HCT116 (cell line): ENCODE measurements at regions not wholly inside any gene's neighbourhood (a gene's known extent, or its start where the extent isn't known, plus 50 kb on each side); places are given as distances from the start of the nearest gene placed in this dataset.

ENCODE experiments used
- ATAC-seq: fragments of 200-7000 bp; cut with Tn5 transposase; 2 replicates; pipeline ENCODE4 v1.9.1; 2020; ENCODE audit warnings: mild to moderate bottlenecking, moderate library complexity
- BruUV-seq: library from RNA; stranded (reverse); fragments of 400-500 nt; replicated peaks from 2 replicates; lab custom pipeline; 2021; lab: Mats Ljungman, UMichigan
- CTCF ChIA-PET: fragments of 300-600 bp; sonication (Branson Sonifier 250); formaldehyde crosslinking; loops from one replicate; lab custom pipeline; 2021; ENCODE audit warnings: antibody characterized with exemption; lab: Charles Lee
- POLR2A ChIA-PET: fragments of 300-600, 350-600 bp; sonication (Branson Sonifier 250); formaldehyde crosslinking; loops from one replicate; lab custom pipeline; 2021; ENCODE audit warnings: antibody characterized with exemption; lab: Charles Lee
- RAD21 ChIA-PET, 2 experiments: fragments of 300-600 bp; sonication (Branson Sonifier 250); formaldehyde crosslinking; loops; one replicate each; lab custom pipeline; 2023; ENCODE audit warnings: low total read pairs in 2 of 2; ENCODE audit not compliant: uncharacterized antibody in 2 of 2, unreplicated experiment in 2 of 2, low non-redundant PET in 1 of 2; lab: Charles Lee
- DNase-seq: peaks from one replicate; pipeline ENCODE4 v3.0.0-alpha.2; 2010; ENCODE audit warnings: low read depth, low spot score
- H2AFZ ChIP-seq: fragments of 200-600 bp; shearing (Covaris generic), sonication (generic); 2 replicates; pipeline ENCODE4 v1.6.1; 2017; ENCODE audit warnings: low read depth, mixed run types, mixed read lengths, antibody characterized with exemption, low read length; ENCODE audit not compliant: poor library complexity, severe bottlenecking
- H3K27ac ChIP-seq: 2 replicates; pipeline ENCODE4 v1.5.1; 2012; ENCODE audit warnings: low read depth, low read length
- H3K27me3 ChIP-seq: fragments of 200-600 bp; sonication (generic); 2 replicates; pipeline ENCODE4 v1.6.1; 2016; ENCODE audit warnings: mixed run types, low read length, mixed read lengths; ENCODE audit not compliant: insufficient read depth
- H3K36me3 ChIP-seq, 2 experiments: fragments of 200-500 bp in 1 of 2; fragments of 200-600 bp in 1 of 2; sonication (Bioruptor generic) in 1 of 2; sonication (generic) in 1 of 2; 2 replicates each; pipeline versions ENCODE4 v1.5.1 to v1.6.1; 2014 to 2016; ENCODE audit warnings: low read length in 2 of 2, inconsistent platforms in 1 of 2, mixed read lengths in 1 of 2, mixed run types in 1 of 2; ENCODE audit not compliant: insufficient read depth in 2 of 2, control insufficient read depth in 1 of 2
- H3K4me1 ChIP-seq, 2 experiments: fragments of 200-600 bp in 1 of 2; sonication (generic) in 1 of 2; 2 replicates each; pipeline versions ENCODE4 v1.5.1 to v1.6.1; 2012 to 2017; ENCODE audit warnings: low read length in 2 of 2, inconsistent platforms in 1 of 2, mild to moderate bottlenecking in 1 of 2, mixed read lengths in 1 of 2, mixed run types in 1 of 2, moderate library complexity in 1 of 2; ENCODE audit not compliant: insufficient read depth in 2 of 2, control insufficient read depth in 1 of 2
- H3K4me2 ChIP-seq: fragments of 200-600 bp; sonication (generic); 2 replicates; pipeline ENCODE4 v1.6.1; 2017; ENCODE audit warnings: mixed run types, low read length, mixed read lengths
- H3K4me3 ChIP-seq, 2 experiments: fragments of 200-600 bp in 1 of 2; sonication (generic) in 1 of 2; replicated peaks in 1 of 2; 2 replicates each; pipeline ENCODE4 v1.5.1; 2011 to 2016; ENCODE audit warnings: low read length in 2 of 2, control low read depth in 1 of 2, low read depth in 1 of 2, mild to moderate bottlenecking in 1 of 2, mixed read lengths in 1 of 2, mixed run types in 1 of 2
- H3K79me2 ChIP-seq: fragments of 200-600 bp; sonication (generic); 2 replicates; pipeline ENCODE4 v1.6.1; 2017; ENCODE audit warnings: mild to moderate bottlenecking, mixed run types, low read length, moderate library complexity, mixed read lengths; ENCODE audit not compliant: insufficient read depth
- H3K9ac ChIP-seq: fragments of 200-600 bp; sonication (generic); 2 replicates; pipeline ENCODE4 v1.6.1; 2016; ENCODE audit warnings: low read length, mixed read lengths
- H3K9me2 ChIP-seq: fragments of 200-600 bp; sonication (generic), shearing (Covaris generic); 2 replicates; pipeline ENCODE4 v1.6.1; 2017; ENCODE audit warnings: mixed run types, mild to moderate bottlenecking, moderate library complexity; ENCODE audit not compliant: insufficient read depth
- H3K9me3 ChIP-seq, 2 experiments: fragments of 200-500 bp in 1 of 2; fragments of 200-600 bp in 1 of 2; sonication (Bioruptor generic) in 1 of 2; sonication (generic) in 1 of 2; 2 replicates each; pipeline ENCODE4 v1.6.1; 2014 to 2017; ENCODE audit warnings: low read length in 2 of 2, mixed read lengths in 2 of 2, inconsistent platforms in 1 of 2, low read depth in 1 of 2, mild to moderate bottlenecking in 1 of 2, mixed run types in 1 of 2, moderate library complexity in 1 of 2; ENCODE audit not compliant: control insufficient read depth in 1 of 2, insufficient read depth in 1 of 2
- H4K20me1 ChIP-seq: fragments of 200-600 bp; sonication (generic), shearing (Covaris generic); 2 replicates; pipeline ENCODE4 v1.6.1; 2017; ENCODE audit warnings: mixed run types, mild to moderate bottlenecking, moderate library complexity; ENCODE audit not compliant: insufficient read depth
- ELF1 ChIP-seq: IDR thresholded peaks from 2 replicates; pipeline ENCODE4 v1.6.1; 2012; ENCODE audit warnings: low read depth, borderline replicate concordance
- EZH2phosphoT487 ChIP-seq: fragments of 200-600 bp; IDR thresholded peaks from 2 replicates; pipeline ENCODE4 v1.6.1; 2018; ENCODE audit warnings: antibody characterized with exemption, borderline replicate concordance
- FOSL1 ChIP-seq: IDR thresholded peaks from 2 replicates; pipeline ENCODE4 v1.6.1; 2012; ENCODE audit warnings: low read depth
- JUND ChIP-seq: IDR thresholded peaks from 2 replicates; pipeline ENCODE4 v1.6.1; 2012
- POLR2AphosphoS5 ChIP-seq: IDR thresholded peaks from 2 replicates; pipeline ENCODE4 v1.6.1; 2011; ENCODE audit warnings: mild to moderate bottlenecking, low read depth, low read length, moderate library complexity
- SIN3A ChIP-seq: IDR thresholded peaks from 2 replicates; pipeline ENCODE4 v1.6.1; 2012; ENCODE audit warnings: low read depth
- SRF ChIP-seq: IDR thresholded peaks from 2 replicates; pipeline ENCODE4 v1.6.1; 2012; ENCODE audit warnings: low read depth
- YY1 ChIP-seq: IDR thresholded peaks from 2 replicates; pipeline ENCODE4 v1.6.1; 2011; ENCODE audit warnings: low read length, low read depth, moderate library complexity, mild to moderate bottlenecking; ENCODE audit not compliant: insufficient replicate concordance; ENCODE audit errors: extremely low read depth
- ZFX ChIP-seq: fragments of 450-650 bp; IDR thresholded peaks from 2 replicates; pipeline ENCODE4 v1.6.1; 2017
- ZNF274 ChIP-seq: fragments of 200-500 bp; sonication (Bioruptor generic); IDR thresholded peaks from 2 replicates; pipeline ENCODE4 v1.6.1; 2014; ENCODE audit warnings: mild to moderate bottlenecking, low read depth, low read length, inconsistent platforms
- intact Hi-C: fragments of 100-400 bp; cut with micrococcal nuclease; formaldehyde crosslinking; loops from 2 replicates; pipeline ENCODE4 v1.10.0; 2022
- TF ChIP-seq, protein P1 (sequence below): IDR thresholded peaks from 2 replicates; pipeline ENCODE4 v1.6.1; 2012
- TF ChIP-seq, protein P2 (sequence below), 3 experiments: fragments of 200-600 bp in 1 of 3; sonication (generic) in 1 of 3; IDR thresholded peaks in 2 of 3; conservative IDR thresholded peaks in 1 of 3; 2 replicates each; pipeline ENCODE4 v1.5.1; 2012 to 2017; ENCODE audit warnings: low read depth in 2 of 3, low read length in 2 of 3, antibody characterized with exemption in 1 of 3, borderline replicate concordance in 1 of 3, control low read depth in 1 of 3, mild to moderate bottlenecking in 1 of 3, mixed read lengths in 1 of 3, mixed run types in 1 of 3, moderate library complexity in 1 of 3; ENCODE audit not compliant: insufficient read depth in 1 of 3
- TF ChIP-seq, protein P3 (sequence below): IDR thresholded peaks from 2 replicates; pipeline ENCODE4 v1.6.1; 2011; ENCODE audit warnings: mild to moderate bottlenecking, low read length, moderate library complexity; ENCODE audit not compliant: insufficient replicate concordance; ENCODE audit errors: extremely low read depth
- TF ChIP-seq, protein P4 (sequence below): IDR thresholded peaks from 2 replicates; pipeline ENCODE4 v1.6.1; 2012

DNA sequence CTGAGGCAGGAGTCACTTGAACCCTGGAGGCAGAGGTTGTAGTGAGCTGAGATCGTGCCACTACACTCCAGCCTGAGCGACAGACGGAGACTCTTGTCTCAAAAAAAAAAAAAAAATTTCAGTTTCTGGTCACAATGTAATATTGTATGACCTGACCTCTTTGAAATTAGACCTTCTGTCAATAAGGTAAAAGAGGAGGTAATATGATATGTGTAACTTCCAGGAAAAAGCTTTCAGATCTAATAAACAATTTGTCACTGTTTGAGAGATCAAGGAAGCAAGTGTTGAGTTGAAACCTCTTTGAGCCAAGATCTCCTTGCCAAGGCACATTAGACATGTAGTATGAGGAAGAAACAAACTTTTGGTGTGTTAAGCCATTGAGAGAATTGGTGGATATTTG is 101.7 kb upstream of the ATF7IP start:
- no peaks in the 10 kb centered on the region for H3K79me2 ChIP-seq
- no peak overlapping the region for H3K4me3 ChIP-seq
- CTCF ChIA-PET, result no interaction called here
- ATAC-seq (no peak), DNase-seq (no peak)
- no peaks in the 10 kb centered on the region for H3K27me3 ChIP-seq
- H3K36me3 ChIP-seq, result no peaks in the 10 kb centered on the region; a peak in 1 of 4 replicates
- RAD21 ChIA-PET, result no interaction called here
- TF ChIP-seq EZH2phosphoT487 (no peak), ELF1 (no peak), FOSL1 (no peak), POLR2AphosphoS5 (no peak), SIN3A (no peak)
- TF ChIP-seq, protein P1, sequence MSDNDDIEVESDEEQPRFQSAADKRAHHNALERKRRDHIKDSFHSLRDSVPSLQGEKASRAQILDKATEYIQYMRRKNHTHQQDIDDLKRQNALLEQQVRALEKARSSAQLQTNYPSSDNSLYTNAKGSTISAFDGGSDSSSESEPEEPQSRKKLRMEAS, result no peak
- TF ChIP-seq, protein P2, sequence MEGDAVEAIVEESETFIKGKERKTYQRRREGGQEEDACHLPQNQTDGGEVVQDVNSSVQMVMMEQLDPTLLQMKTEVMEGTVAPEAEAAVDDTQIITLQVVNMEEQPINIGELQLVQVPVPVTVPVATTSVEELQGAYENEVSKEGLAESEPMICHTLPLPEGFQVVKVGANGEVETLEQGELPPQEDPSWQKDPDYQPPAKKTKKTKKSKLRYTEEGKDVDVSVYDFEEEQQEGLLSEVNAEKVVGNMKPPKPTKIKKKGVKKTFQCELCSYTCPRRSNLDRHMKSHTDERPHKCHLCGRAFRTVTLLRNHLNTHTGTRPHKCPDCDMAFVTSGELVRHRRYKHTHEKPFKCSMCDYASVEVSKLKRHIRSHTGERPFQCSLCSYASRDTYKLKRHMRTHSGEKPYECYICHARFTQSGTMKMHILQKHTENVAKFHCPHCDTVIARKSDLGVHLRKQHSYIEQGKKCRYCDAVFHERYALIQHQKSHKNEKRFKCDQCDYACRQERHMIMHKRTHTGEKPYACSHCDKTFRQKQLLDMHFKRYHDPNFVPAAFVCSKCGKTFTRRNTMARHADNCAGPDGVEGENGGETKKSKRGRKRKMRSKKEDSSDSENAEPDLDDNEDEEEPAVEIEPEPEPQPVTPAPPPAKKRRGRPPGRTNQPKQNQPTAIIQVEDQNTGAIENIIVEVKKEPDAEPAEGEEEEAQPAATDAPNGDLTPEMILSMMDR (IDR thresholded peaks at IDR 0.05 in 2 of 3, conservative IDR thresholded peaks at IDR 0.05 in 1 of 3; ENCODE audit: borderline replicate concordance in 1 of 3, insufficient read depth in 1 of 3, low read depth in 2 of 3, low read length in 2 of 3), result no peak
- TF ChIP-seq, all 23 proteins: peak for 0
- POLR2A ChIA-PET, result interaction anchor here (1.3 kb wide), 1 partner anchor 102 kb away, joined by 3 read pairs; the partner anchor contains the start of gene ATF7IP
- H3K4me1 ChIP-seq, result peaks cover 21 to 31% of the 10 kb centered on the region in 2 experiments
- peaks cover 4 to 11% of the 10 kb centered on the region in 2 experiments; a peak in 1 of 4 replicates for H3K9me3 ChIP-seq
- BruUV-seq, result no TSS peak
- no peaks in the 10 kb centered on the region for H3K9me2 ChIP-seq
- intact Hi-C loops, result no loop called here
- no peak overlapping the region for H3K4me2 ChIP-seq
- H2AFZ ChIP-seq, result no peak overlapping the region
- H3K9ac ChIP-seq, result no peak overlapping the region
- no peaks in the 10 kb centered on the region for H4K20me1 ChIP-seq
- H3K27ac ChIP-seq, result no peak overlapping the region

DNA sequence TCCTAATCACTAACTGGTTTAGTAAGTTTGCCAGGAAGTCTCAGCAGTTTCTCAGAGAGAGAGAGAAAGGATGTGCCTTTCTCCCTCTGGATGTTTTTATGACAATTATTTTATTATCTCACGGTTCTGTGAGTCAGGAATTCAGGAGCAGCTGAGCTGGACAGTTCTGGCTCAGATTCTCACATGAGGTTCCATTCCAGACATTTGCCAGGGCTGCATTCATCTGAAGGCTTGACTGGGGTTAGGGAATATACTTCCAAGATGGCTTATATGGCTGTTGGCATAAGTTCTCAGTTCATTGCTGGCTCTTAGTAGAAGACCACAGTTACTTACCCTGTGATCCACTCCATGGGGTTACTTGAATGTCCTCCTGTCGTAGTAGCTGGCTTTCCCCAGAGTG is 101.2 kb upstream of the ATF7IP start:
- ChIA-PET POLR2A (interaction anchor here (1.3 kb wide), 1 partner anchor 101 kb away, joined by 3 read pairs; the partner anchor contains the start of gene ATF7IP), RAD21 (no interaction called here), CTCF (no interaction called here)
- no peaks in the 10 kb centered on the region for H3K27me3 ChIP-seq
- no peaks in the 10 kb centered on the region for H3K36me3 ChIP-seq
- no TSS peak for BruUV-seq
- DNase-seq, result no peak
- no peaks in the 10 kb centered on the region for H3K9me2 ChIP-seq
- intact Hi-C loops, result no loop called here
- peaks cover 4 to 11% of the 10 kb centered on the region in 2 experiments; a peak in 1 of 4 replicates for H3K9me3 ChIP-seq
- H4K20me1 ChIP-seq, result no peaks in the 10 kb centered on the region
- H3K4me1 ChIP-seq, result peaks cover 20 to 28% of the 10 kb centered on the region in 2 experiments
- TF ChIP-seq, protein P3, sequence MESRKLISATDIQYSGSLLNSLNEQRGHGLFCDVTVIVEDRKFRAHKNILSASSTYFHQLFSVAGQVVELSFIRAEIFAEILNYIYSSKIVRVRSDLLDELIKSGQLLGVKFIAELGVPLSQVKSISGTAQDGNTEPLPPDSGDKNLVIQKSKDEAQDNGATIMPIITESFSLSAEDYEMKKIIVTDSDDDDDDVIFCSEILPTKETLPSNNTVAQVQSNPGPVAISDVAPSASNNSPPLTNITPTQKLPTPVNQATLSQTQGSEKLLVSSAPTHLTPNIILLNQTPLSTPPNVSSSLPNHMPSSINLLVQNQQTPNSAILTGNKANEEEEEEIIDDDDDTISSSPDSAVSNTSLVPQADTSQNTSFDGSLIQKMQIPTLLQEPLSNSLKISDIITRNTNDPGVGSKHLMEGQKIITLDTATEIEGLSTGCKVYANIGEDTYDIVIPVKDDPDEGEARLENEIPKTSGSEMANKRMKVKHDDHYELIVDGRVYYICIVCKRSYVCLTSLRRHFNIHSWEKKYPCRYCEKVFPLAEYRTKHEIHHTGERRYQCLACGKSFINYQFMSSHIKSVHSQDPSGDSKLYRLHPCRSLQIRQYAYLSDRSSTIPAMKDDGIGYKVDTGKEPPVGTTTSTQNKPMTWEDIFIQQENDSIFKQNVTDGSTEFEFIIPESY, result no peak
- no peak for TF ChIP-seq ZNF274
- no peak for TF ChIP-seq ZFX
- TF ChIP-seq SIN3A, result no peak
- no peak for TF ChIP-seq JUND
- TF ChIP-seq YY1, result no peak
- TF ChIP-seq, protein P4, sequence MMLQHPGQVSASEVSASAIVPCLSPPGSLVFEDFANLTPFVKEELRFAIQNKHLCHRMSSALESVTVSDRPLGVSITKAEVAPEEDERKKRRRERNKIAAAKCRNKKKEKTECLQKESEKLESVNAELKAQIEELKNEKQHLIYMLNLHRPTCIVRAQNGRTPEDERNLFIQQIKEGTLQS, result no peak
- no peak for TF ChIP-seq SRF
- no peak overlapping the region for H3K4me2 ChIP-seq
- no peak for ATAC-seq
- H2AFZ ChIP-seq, result no peak overlapping the region
- no peak overlapping the region for H3K9ac ChIP-seq
- H3K4me3 ChIP-seq, result no peak overlapping the region
- no peak overlapping the region for H3K27ac ChIP-seq
- H3K79me2 ChIP-seq, result no peaks in the 10 kb centered on the region
